Breast epithelium (tissue), 4 donors: ENCODE measurements at regions not wholly inside any gene's neighbourhood (a gene's known extent, or its start where the extent isn't known, plus 50 kb on each side); places are given as distances from the start of the nearest gene placed in this dataset.

Experiments
- DNase-seq, 2 donors: peaks; one replicate each; pipeline ENCODE4 v3.0.0-alpha.2; 2019; ENCODE audit warnings: low spot score in 2 of 2
- H3K27ac ChIP-seq, 2 donors: fragments of 200-600 bp; sonication (generic) in 1 of 2; one replicate each; pipeline ENCODE4 v1.5.1; 2016 to 2019; ENCODE audit warnings: mild to moderate bottlenecking in 1 of 2
- H3K27me3 ChIP-seq, 2 donors: fragments of 200-600 bp; sonication (generic) in 1 of 2; one replicate each; pipeline versions ENCODE4 v1.5.1 to v1.6.0; 2017 to 2019; ENCODE audit warnings: control low read depth in 1 of 2, mild to moderate bottlenecking in 1 of 2
- H3K36me3 ChIP-seq: fragments of 200-600 bp; one replicate; pipeline ENCODE4 v1.5.1; 2019
- H3K4me1 ChIP-seq, 2 donors: fragments of 200-600 bp; sonication (generic); one replicate each; pipeline ENCODE4 v1.5.1; 2016 to 2019; ENCODE audit warnings: control low read depth in 1 of 2
- H3K4me3 ChIP-seq, 3 donors: fragments of 200-600 bp; sonication (generic); 1 replicate in 2 of 3; 2 replicates in 1 of 3; pipeline ENCODE4 v1.5.1; 2016 to 2019; ENCODE audit warnings: mild to moderate bottlenecking in 3 of 3, moderate library complexity in 2 of 3
- H3K9me3 ChIP-seq, 2 donors: fragments of 200-600 bp; sonication (generic) in 1 of 2; one replicate each; pipeline ENCODE4 v1.5.1; 2016 to 2019; ENCODE audit warnings: control low read depth in 1 of 2
- POLR2A ChIP-seq: fragments of 450-650 bp; IDR thresholded peaks from one replicate; pipeline ENCODE4 v1.6.1; 2016; ENCODE audit warnings: antibody characterized with exemption, mild to moderate bottlenecking, moderate library complexity
- POLR2AphosphoS5 ChIP-seq, 3 donors: sonication (generic); formaldehyde crosslinking; IDR thresholded peaks; one replicate each; pipeline ENCODE4 v1.6.1; 2017; ENCODE audit warnings: antibody characterized with exemption in 3 of 3
- intact Hi-C: fragments of 100-400 bp; cut with DNase I; formaldehyde crosslinking; loops from one replicate; pipeline ENCODE4 v1.15.1; 2023; ENCODE audit warnings: low total_unique reads
- TF ChIP-seq, protein P1 (sequence below), 3 donors: fragments of 450-650 bp; IDR thresholded peaks; one replicate each; pipeline ENCODE4 v1.5.1; 2016 to 2017; ENCODE audit warnings: antibody characterized with exemption in 3 of 3, mild to moderate bottlenecking in 3 of 3, moderate library complexity in 3 of 3

DNA sequence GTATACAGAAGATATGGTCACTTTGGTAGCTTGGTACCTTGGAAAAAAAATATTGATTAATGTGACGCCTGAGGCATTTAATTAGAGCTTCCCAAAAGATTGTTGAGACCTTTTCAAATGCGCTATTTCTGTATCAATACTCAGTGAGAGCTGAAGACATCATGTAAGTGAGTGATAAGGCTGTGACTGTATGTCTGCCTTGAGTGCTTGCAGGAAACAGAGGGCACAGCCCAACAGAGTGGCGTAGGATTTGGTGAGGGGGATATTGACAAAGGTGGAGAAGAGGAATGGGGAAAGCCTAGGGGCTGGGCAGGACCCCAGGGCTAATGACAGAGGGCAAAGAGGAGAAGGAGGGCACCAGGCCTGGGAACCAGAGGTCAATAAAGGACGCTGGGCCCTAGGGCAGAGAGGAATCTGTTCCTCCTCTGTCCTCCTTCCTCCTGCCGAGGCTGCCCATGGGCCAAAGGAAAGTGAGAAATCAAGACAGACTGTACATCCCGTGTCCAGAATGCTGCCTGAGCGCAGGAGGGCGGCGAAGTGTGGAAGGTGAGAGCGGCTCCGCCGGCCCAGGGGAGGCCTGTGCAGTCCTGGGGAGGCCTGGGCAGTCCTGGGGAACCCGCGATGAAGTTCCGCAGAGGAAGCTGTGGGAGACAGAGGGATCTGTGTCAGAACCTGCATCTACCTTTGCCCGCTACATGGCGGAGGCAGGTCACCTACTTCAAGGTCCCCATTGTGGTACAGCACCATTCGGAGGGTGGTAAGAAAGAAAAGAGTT lies 228.6 kb upstream of the PIEZO2 start:
- Histone ChIP-seq H3K36me3 (no peaks in the 10 kb centered on the region), H3K4me1 (no peaks in the 10 kb centered on the region), H3K27me3 (no peaks in the 10 kb centered on the region), H3K9me3 (no peaks in the 10 kb centered on the region), H3K27ac (no peak overlapping the region), H3K4me3 (no peak overlapping the region)
- DNase-seq: no peak
- intact Hi-C loops: no loop called here
- TF ChIP-seq POLR2AphosphoS5 (IDR thresholded peaks at IDR 0.05) (no peak), POLR2A (no peak)
- TF ChIP-seq, protein P1, sequence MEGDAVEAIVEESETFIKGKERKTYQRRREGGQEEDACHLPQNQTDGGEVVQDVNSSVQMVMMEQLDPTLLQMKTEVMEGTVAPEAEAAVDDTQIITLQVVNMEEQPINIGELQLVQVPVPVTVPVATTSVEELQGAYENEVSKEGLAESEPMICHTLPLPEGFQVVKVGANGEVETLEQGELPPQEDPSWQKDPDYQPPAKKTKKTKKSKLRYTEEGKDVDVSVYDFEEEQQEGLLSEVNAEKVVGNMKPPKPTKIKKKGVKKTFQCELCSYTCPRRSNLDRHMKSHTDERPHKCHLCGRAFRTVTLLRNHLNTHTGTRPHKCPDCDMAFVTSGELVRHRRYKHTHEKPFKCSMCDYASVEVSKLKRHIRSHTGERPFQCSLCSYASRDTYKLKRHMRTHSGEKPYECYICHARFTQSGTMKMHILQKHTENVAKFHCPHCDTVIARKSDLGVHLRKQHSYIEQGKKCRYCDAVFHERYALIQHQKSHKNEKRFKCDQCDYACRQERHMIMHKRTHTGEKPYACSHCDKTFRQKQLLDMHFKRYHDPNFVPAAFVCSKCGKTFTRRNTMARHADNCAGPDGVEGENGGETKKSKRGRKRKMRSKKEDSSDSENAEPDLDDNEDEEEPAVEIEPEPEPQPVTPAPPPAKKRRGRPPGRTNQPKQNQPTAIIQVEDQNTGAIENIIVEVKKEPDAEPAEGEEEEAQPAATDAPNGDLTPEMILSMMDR (IDR thresholded peaks at IDR 0.05): no peak

- no peaks in the 10 kb centered on the region for H3K27me3 ChIP-seq
- H3K36me3 ChIP-seq: no peaks in the 10 kb centered on the region
- no peak overlapping the region for H3K27ac ChIP-seq
- intact Hi-C loops: no loop called here
- H3K4me3 ChIP-seq: no peak overlapping the region
- no peaks in the 10 kb centered on the region for H3K4me1 ChIP-seq
- DNase-seq: no peak
- TF ChIP-seq, protein P1 (IDR thresholded peaks at IDR 0.05): no peak
- TF ChIP-seq POLR2A: no peak
- TF ChIP-seq POLR2AphosphoS5 (IDR thresholded peaks at IDR 0.05): no peak
- no peaks in the 10 kb centered on the region for H3K9me3 ChIP-seq
Measured at GRCh38 chr18:11372163-11372562, 222.8 kb upstream of the PIEZO2 start.

DNA sequence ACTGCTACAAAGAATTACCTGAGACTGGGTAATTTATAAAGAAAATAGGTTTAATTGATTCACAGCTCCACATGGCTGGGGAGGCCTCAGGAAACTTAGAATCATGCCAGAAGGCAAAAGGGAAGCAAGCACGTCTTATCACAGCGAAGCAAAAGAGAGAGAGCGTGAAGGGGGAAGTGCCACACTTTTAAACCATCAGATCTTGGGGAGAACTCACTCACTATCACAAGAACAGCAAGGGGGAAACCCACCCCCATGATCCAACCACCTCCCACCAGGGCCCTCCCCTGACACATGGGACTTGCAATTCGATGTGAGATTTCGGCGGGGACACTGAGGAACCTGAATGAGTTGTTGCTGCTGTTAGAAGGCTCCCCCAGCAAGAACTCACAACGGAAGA lies 220.2 kb upstream of the PIEZO2 start:
- no peak overlapping the region for H3K4me3 ChIP-seq
- no peaks in the 10 kb centered on the region for H3K27me3 ChIP-seq
- H3K4me1 ChIP-seq: no peaks in the 10 kb centered on the region
- no peaks in the 10 kb centered on the region for H3K9me3 ChIP-seq
- no peak overlapping the region for H3K27ac ChIP-seq
- intact Hi-C loops: no loop called here
- TF ChIP-seq POLR2A (no peak), POLR2AphosphoS5 (IDR thresholded peaks at IDR 0.05) (no peak)
- TF ChIP-seq, protein P1 (IDR thresholded peaks at IDR 0.05): no peak
- no peak for DNase-seq
- H3K36me3 ChIP-seq: no peaks in the 10 kb centered on the region

DNA sequence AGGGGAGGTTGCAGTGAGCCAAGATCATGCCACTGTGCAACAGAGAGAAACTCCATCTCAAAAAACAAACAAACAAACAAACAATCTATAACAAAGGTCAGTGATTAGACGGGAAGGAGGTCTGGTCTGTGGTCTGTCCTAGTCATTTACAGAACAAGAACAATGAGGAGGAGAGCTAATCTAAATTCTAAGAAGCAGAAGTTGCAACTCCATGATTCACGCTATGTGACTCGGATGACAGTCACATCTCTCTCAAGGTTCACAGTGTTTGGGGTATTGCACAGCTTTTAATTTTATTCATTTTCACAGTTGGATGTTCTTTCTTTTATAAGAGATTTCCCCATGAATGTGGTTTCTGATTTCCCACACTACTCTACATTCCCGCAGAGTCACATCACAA lies 218.7 kb upstream of the PIEZO2 start:
- TF ChIP-seq, protein P1 (IDR thresholded peaks at IDR 0.05): no peak
- TF ChIP-seq POLR2AphosphoS5 (IDR thresholded peaks at IDR 0.05) (no peak), POLR2A (no peak)
- no peak overlapping the region for H3K4me3 ChIP-seq
- no peaks in the 10 kb centered on the region for H3K36me3 ChIP-seq
- no peaks in the 10 kb centered on the region for H3K27me3 ChIP-seq
- no peak for DNase-seq
- intact Hi-C loops: no loop called here
- no peak overlapping the region for H3K27ac ChIP-seq
- no peaks in the 10 kb centered on the region for H3K9me3 ChIP-seq
- H3K4me1 ChIP-seq: no peaks in the 10 kb centered on the region

GRCh38 chr18:11367351-11367750 lies 218.0 kb upstream of the PIEZO2 start:
- DNase-seq: no peak
- no peaks in the 10 kb centered on the region for H3K36me3 ChIP-seq
- no peaks in the 10 kb centered on the region for H3K27me3 ChIP-seq
- no peak overlapping the region for H3K27ac ChIP-seq
- no peak overlapping the region for H3K4me3 ChIP-seq
- TF ChIP-seq POLR2AphosphoS5 (IDR thresholded peaks at IDR 0.05) (no peak), POLR2A (no peak)
- TF ChIP-seq, protein P1 (IDR thresholded peaks at IDR 0.05): no peak
- H3K4me1 ChIP-seq: no peaks in the 10 kb centered on the region
- intact Hi-C loops: no loop called here
- no peaks in the 10 kb centered on the region for H3K9me3 ChIP-seq
